Nephron (organoid): ENCODE measurements at regions not wholly inside any gene's neighbourhood (a gene's known extent, or its start where the extent isn't known, plus 50 kb on each side); places are given as distances from the start of the nearest gene placed in this dataset.

Experiments used
- H3K27ac Mint-ChIP-seq, 3 experiments: 2 replicates each; pipeline ENCODE4 v1.8.0; 2020; ENCODE audit warnings: mixed read lengths in 3 of 3, mild to moderate bottlenecking in 2 of 3, moderate library complexity in 1 of 3
- H3K27me3 Mint-ChIP-seq: 2 replicates; pipeline ENCODE4 v1.8.0; 2021; ENCODE audit warnings: low read depth, mild to moderate bottlenecking, moderate library complexity, mixed read lengths
- H3K36me3 Mint-ChIP-seq: 2 replicates; pipeline ENCODE4 v1.8.0; 2020; ENCODE audit warnings: low read depth, mixed read lengths
- H3K4me1 Mint-ChIP-seq: 2 replicates; pipeline ENCODE4 v1.8.0; 2020; ENCODE audit warnings: mixed read lengths
- H3K4me3 Mint-ChIP-seq, 3 experiments: 2 replicates each; pipeline ENCODE4 v1.8.0; 2020; ENCODE audit warnings: mild to moderate bottlenecking in 3 of 3, mixed read lengths in 3 of 3, moderate library complexity in 2 of 3
- H3K9me3 Mint-ChIP-seq: 2 replicates; pipeline ENCODE4 v1.8.0; 2020; ENCODE audit warnings: mixed read lengths
- CTCF ChIP-seq, 3 experiments: fragments of 200-600 bp; sonication (generic); IDR thresholded peaks; one replicate each; pipeline ENCODE4 v1.5.0; 2021; ENCODE audit warnings: antibody characterized with exemption in 3 of 3; ENCODE audit not compliant: unreplicated experiment in 3 of 3

- peaks cover 12% of the 10 kb centered on the region for H3K9me3 Mint-ChIP-seq
Measured at GRCh38 chr12:91841822-91842221, 303.8 kb downstream of the BTG1 start.

GRCh38 chr12:91836696-91837095 lies 308.9 kb downstream of the BTG1 start:
- H3K36me3 Mint-ChIP-seq = no peaks in the 10 kb centered on the region
- no peak overlapping the region for H3K4me3 Mint-ChIP-seq
- H3K9me3 Mint-ChIP-seq = no peaks in the 10 kb centered on the region
- TF ChIP-seq CTCF (IDR thresholded peaks at IDR 0.05; ENCODE audit: unreplicated experiment in 3 of 3) = no peak
- no peaks in the 10 kb centered on the region for H3K27me3 Mint-ChIP-seq
- no peak overlapping the region for H3K27ac Mint-ChIP-seq
- no peaks in the 10 kb centered on the region for H3K4me1 Mint-ChIP-seq

More at GRCh38 chr12:91841822-91842221, 303.8 kb downstream of the BTG1 start:
- Mint-ChIP-seq H3K4me3 (no peak overlapping the region), H3K36me3 (no peaks in the 10 kb centered on the region), H3K27me3 (no peaks in the 10 kb centered on the region), H3K4me1 (peaks cover 7% of the 10 kb centered on the region), H3K27ac (no peak overlapping the region)
- TF ChIP-seq CTCF (IDR thresholded peaks at IDR 0.05; ENCODE audit: unreplicated experiment in 3 of 3) = no peak

GRCh38 chr12:91836264-91836663 lies 309.4 kb downstream of the BTG1 start:
- H3K36me3 Mint-ChIP-seq = no peaks in the 10 kb centered on the region
- H3K9me3 Mint-ChIP-seq = no peaks in the 10 kb centered on the region
- no peak overlapping the region for H3K4me3 Mint-ChIP-seq
- H3K27me3 Mint-ChIP-seq = no peaks in the 10 kb centered on the region
- TF ChIP-seq CTCF (IDR thresholded peaks at IDR 0.05; ENCODE audit: unreplicated experiment in 3 of 3) = no peak
- H3K4me1 Mint-ChIP-seq = no peaks in the 10 kb centered on the region
- no peak overlapping the region for H3K27ac Mint-ChIP-seq

- Mint-ChIP-seq H3K4me1 (no peaks in the 10 kb centered on the region), H3K9me3 (no peaks in the 10 kb centered on the region), H3K27ac (no peak overlapping the region), H3K27me3 (no peaks in the 10 kb centered on the region), H3K36me3 (no peaks in the 10 kb centered on the region), H3K4me3 (no peak overlapping the region)
- TF ChIP-seq CTCF (IDR thresholded peaks at IDR 0.05; ENCODE audit: unreplicated experiment in 3 of 3) = no peak
Measured at GRCh38 chr12:91835693-91836092, 310.0 kb downstream of the BTG1 start.

GRCh38 chr12:91833780-91834359 lies 311.8 kb downstream of the BTG1 start:
- TF ChIP-seq CTCF (IDR thresholded peaks at IDR 0.05; ENCODE audit: unreplicated experiment in 3 of 3) = no peak
- Mint-ChIP-seq H3K4me3 (no peak overlapping the region), H3K4me1 (no peaks in the 10 kb centered on the region), H3K9me3 (no peaks in the 10 kb centered on the region), H3K36me3 (no peaks in the 10 kb centered on the region), H3K27me3 (no peaks in the 10 kb centered on the region), H3K27ac (peak overlapping the region in 1 of 3 experiments; percentile 19)

- no peak overlapping the region for H3K27ac Mint-ChIP-seq
- no peaks in the 10 kb centered on the region for H3K27me3 Mint-ChIP-seq
- no peaks in the 10 kb centered on the region for H3K9me3 Mint-ChIP-seq
- no peaks in the 10 kb centered on the region for H3K4me1 Mint-ChIP-seq
- no peak for TF ChIP-seq CTCF (IDR thresholded peaks at IDR 0.05; ENCODE audit: unreplicated experiment in 3 of 3)
- H3K36me3 Mint-ChIP-seq = no peaks in the 10 kb centered on the region
- H3K4me3 Mint-ChIP-seq = no peak overlapping the region
Measured at GRCh38 chr12:91825999-91826398, 319.6 kb downstream of the BTG1 start.
